GM12875 (cell line): ENCODE measurements at regions not wholly inside any gene's neighbourhood (a gene's known extent, or its start where the extent isn't known, plus 50 kb on each side); places are given as distances from the start of the nearest gene placed in this dataset.

ENCODE experiments used
- H3K4me3 ChIP-seq: one replicate; pipeline ENCODE4 v1.5.1; 2011; ENCODE audit warnings: low read depth, low read length, control low read depth
- CTCF ChIP-seq: IDR thresholded peaks from 2 replicates; pipeline ENCODE4 v1.5.1; 2011; ENCODE audit warnings: low read depth, mild to moderate bottlenecking, control low read depth, inconsistent platforms, low read length, moderate library complexity, borderline replicate concordance; ENCODE audit not compliant: insufficient read depth

GRCh38 chr5:3654515-3654914, 58.9 kb downstream of the IRX1 start:
- no peak for TF ChIP-seq CTCF
- H3K4me3 ChIP-seq: no peak overlapping the region

GRCh38 chr5:3656803-3657202, 61.2 kb downstream of the IRX1 start:
- TF ChIP-seq CTCF: no peak
- H3K4me3 ChIP-seq: no peak overlapping the region

- H3K4me3 ChIP-seq: no peak overlapping the region
- TF ChIP-seq CTCF: no peak
Observed at GRCh38 chr5:3657364-3658022, 61.9 kb downstream of the IRX1 start.

GRCh38 chr5:3658929-3659328, 63.3 kb downstream of the IRX1 start:
- TF ChIP-seq CTCF: no peak
- H3K4me3 ChIP-seq: no peak overlapping the region

GRCh38 chr5:3659907-3660306, 64.3 kb downstream of the IRX1 start:
- H3K4me3 ChIP-seq: no peak overlapping the region
- TF ChIP-seq CTCF: no peak

- no peak overlapping the region for H3K4me3 ChIP-seq
- TF ChIP-seq CTCF: no peak
Observed at GRCh38 chr5:3660630-3661029, 65.0 kb downstream of the IRX1 start.

- no peak for TF ChIP-seq CTCF
- no peak overlapping the region for H3K4me3 ChIP-seq
Observed at GRCh38 chr5:3661755-3662296, 66.2 kb downstream of the IRX1 start.
